ENCODE measurements at regions not wholly inside any gene's neighbourhood (a gene's known extent, or its start where the extent isn't known, plus 50 kb on each side); places are given as distances from the start of the nearest gene placed in this dataset.

GRCh38 chrX:44643723-44644122 lies 101.1 kb upstream of the FUNDC1 start:
- POLR2A ChIA-PET: no interaction called here

GRCh38 chrX:44637282-44637681 lies 94.6 kb upstream of the FUNDC1 start:
- no peaks in the 10 kb centered on the region for H3K36me3 Mint-ChIP-seq (ENCODE audit: low read depth)
- DNase-seq: no peak
- H3K9me3 Mint-ChIP-seq: no peaks in the 10 kb centered on the region
- no peaks in the 10 kb centered on the region for H3K4me1 Mint-ChIP-seq
- ChIA-PET CTCF (no interaction called here), POLR2A (no interaction called here)
- no peak overlapping the region for H3K27ac Mint-ChIP-seq
- no peak overlapping the region for H3K4me3 Mint-ChIP-seq
- no peaks in the 10 kb centered on the region for H3K27me3 Mint-ChIP-seq

More at GRCh38 chrX:44643723-44644122, 101.1 kb upstream of the FUNDC1 start:
- no peaks in the 10 kb centered on the region for H3K9me3 Mint-ChIP-seq
- no peaks in the 10 kb centered on the region for H3K4me1 Mint-ChIP-seq
- H3K36me3 Mint-ChIP-seq (ENCODE audit: low read depth): no peaks in the 10 kb centered on the region
- CTCF ChIA-PET: no interaction called here
- no peak overlapping the region for H3K4me3 Mint-ChIP-seq
- no peak for DNase-seq
- no peaks in the 10 kb centered on the region for H3K27me3 Mint-ChIP-seq
- H3K27ac Mint-ChIP-seq: no peak overlapping the region

- no peak overlapping the region for H3K27ac Mint-ChIP-seq
- POLR2A ChIA-PET: no interaction called here
- no peaks in the 10 kb centered on the region for H3K36me3 Mint-ChIP-seq (ENCODE audit: low read depth)
- H3K4me3 Mint-ChIP-seq: no peak overlapping the region
- no peaks in the 10 kb centered on the region for H3K4me1 Mint-ChIP-seq
- DNase-seq: no peak
- no peaks in the 10 kb centered on the region for H3K9me3 Mint-ChIP-seq
- CTCF ChIA-PET: no interaction called here
- no peaks in the 10 kb centered on the region for H3K27me3 Mint-ChIP-seq
Measured at GRCh38 chrX:44621078-44621477, 78.4 kb upstream of the FUNDC1 start.

GRCh38 chrX:44619039-44619438 lies 76.4 kb upstream of the FUNDC1 start:
- no peaks in the 10 kb centered on the region for H3K9me3 Mint-ChIP-seq
- H3K27me3 Mint-ChIP-seq: no peaks in the 10 kb centered on the region
- DNase-seq: no peak
- POLR2A ChIA-PET: no interaction called here
- H3K27ac Mint-ChIP-seq: no peak overlapping the region
- no peaks in the 10 kb centered on the region for H3K4me1 Mint-ChIP-seq
- CTCF ChIA-PET: no interaction called here
- no peaks in the 10 kb centered on the region for H3K36me3 Mint-ChIP-seq (ENCODE audit: low read depth)
- no peak overlapping the region for H3K4me3 Mint-ChIP-seq

- CTCF ChIA-PET: no interaction called here
Measured at GRCh38 chrX:44596277-44596676, 53.6 kb upstream of the FUNDC1 start.

More at GRCh38 chrX:44596277-44596676, 53.6 kb upstream of the FUNDC1 start:
- Mint-ChIP-seq H3K27me3 (no peaks in the 10 kb centered on the region), H3K4me1 (no peaks in the 10 kb centered on the region), H3K4me3 (no peak overlapping the region), H3K36me3 (ENCODE audit: low read depth) (no peaks in the 10 kb centered on the region), H3K9me3 (no peaks in the 10 kb centered on the region), H3K27ac (no peak overlapping the region)
- POLR2A ChIA-PET: no interaction called here
- DNase-seq: no peak
